Naive thymus-derived CD4-positive, alpha-beta T cell (primary cell): ENCODE measurements at regions not wholly inside any gene's neighbourhood (a gene's known extent, or its start where the extent isn't known, plus 50 kb on each side); places are given as distances from the start of the nearest gene placed in this dataset.

Experiments used
- ATAC-seq: fragments of 150-1000 bp; cut with Tn5 transposase; 2 replicates; pipeline ENCODE4 v1.10.0; 2021; ENCODE audit warnings: mild to moderate bottlenecking, moderate library complexity
- CTCF ChIA-PET: fragments of 350-600 bp; sonication (Branson Sonifier 250); formaldehyde crosslinking; loops from one replicate; lab custom pipeline; 2021; ENCODE audit warnings: antibody characterized with exemption; lab: Charles Lee
- POLR2A ChIA-PET: fragments of 350-600 bp; sonication (Branson Sonifier 250); formaldehyde crosslinking; loops from one replicate; lab custom pipeline; 2021; ENCODE audit warnings: antibody characterized with exemption, inconsistent platforms; lab: Charles Lee
- DNase-seq, 9 donors: peaks; one replicate each; pipeline versions ENCODE4 v3.0.0 to v3.0.0-alpha.2; 2020 to 2022; ENCODE audit warnings: mixed read lengths in 1 of 9
- H3K27ac ChIP-seq: one replicate; pipeline ENCODE4 v1.7.0; 2013; ENCODE audit warnings: mild to moderate bottlenecking, low read depth, low read length, moderate library complexity
- H3K27me3 ChIP-seq, 2 donors: one replicate each; pipeline ENCODE4 v1.7.0; 2013; ENCODE audit warnings: low read length in 2 of 2, mild to moderate bottlenecking in 2 of 2, moderate library complexity in 2 of 2; ENCODE audit not compliant: control insufficient read depth in 2 of 2, insufficient read depth in 2 of 2
- H3K36me3 ChIP-seq, 3 experiments: 1 replicate in 2 of 3; 2 replicates in 1 of 3; pipeline ENCODE4 v1.7.0; 2013; ENCODE audit warnings: low read length in 3 of 3, mild to moderate bottlenecking in 3 of 3, moderate library complexity in 1 of 3; ENCODE audit not compliant: insufficient read depth in 3 of 3, control insufficient read depth in 2 of 3
- H3K4me1 ChIP-seq, 2 donors: one replicate each; pipeline ENCODE4 v1.7.0; 2013; ENCODE audit warnings: low read length in 2 of 2, mild to moderate bottlenecking in 2 of 2, moderate library complexity in 1 of 2; ENCODE audit not compliant: control insufficient read depth in 2 of 2, insufficient read depth in 2 of 2
- H3K4me3 ChIP-seq: 2 replicates; pipeline ENCODE4 v1.7.0; 2013; ENCODE audit warnings: mild to moderate bottlenecking, low read length
- H3K9me3 ChIP-seq, 3 experiments: 1 replicate in 2 of 3; 2 replicates in 1 of 3; pipeline ENCODE4 v1.7.0; 2013; ENCODE audit warnings: low read length in 3 of 3; ENCODE audit not compliant: control insufficient read depth in 2 of 3
- H3K27ac Mint-ChIP-seq, 9 donors: one replicate each; pipeline ENCODE4 v1.8.0; 2020 to 2022; ENCODE audit warnings: mixed read lengths in 9 of 9, mild to moderate bottlenecking in 8 of 9, moderate library complexity in 5 of 9, inconsistent platforms in 2 of 9
- H3K27me3 Mint-ChIP-seq, 5 donors: one replicate each; pipeline ENCODE4 v1.8.0; 2021 to 2022; ENCODE audit warnings: mixed read lengths in 5 of 5, mild to moderate bottlenecking in 1 of 5
- H3K36me3 Mint-ChIP-seq, 5 donors: one replicate each; pipeline ENCODE4 v1.8.0; 2020 to 2022; ENCODE audit warnings: mixed read lengths in 5 of 5, mild to moderate bottlenecking in 3 of 5, inconsistent platforms in 1 of 5
- H3K4me1 Mint-ChIP-seq, 7 donors: one replicate each; pipeline ENCODE4 v1.8.0; 2020 to 2022; ENCODE audit warnings: mixed read lengths in 7 of 7, mild to moderate bottlenecking in 3 of 7, inconsistent platforms in 1 of 7
- H3K4me3 Mint-ChIP-seq, 10 donors: one replicate each; pipeline ENCODE4 v1.8.0; 2020 to 2022; ENCODE audit warnings: mild to moderate bottlenecking in 10 of 10, mixed read lengths in 10 of 10, moderate library complexity in 6 of 10, inconsistent platforms in 2 of 10
- H3K9me3 Mint-ChIP-seq, 11 donors: one replicate each; pipeline ENCODE4 v1.8.0; 2020 to 2022; ENCODE audit warnings: mixed read lengths in 11 of 11, mild to moderate bottlenecking in 4 of 11, inconsistent platforms in 1 of 11, moderate library complexity in 1 of 11
- intact Hi-C, 2 donors: fragments of 100-400 bp; cut with micrococcal nuclease; formaldehyde crosslinking; loops; one replicate each; pipeline ENCODE4 v1.15.1; 2023

DNA sequence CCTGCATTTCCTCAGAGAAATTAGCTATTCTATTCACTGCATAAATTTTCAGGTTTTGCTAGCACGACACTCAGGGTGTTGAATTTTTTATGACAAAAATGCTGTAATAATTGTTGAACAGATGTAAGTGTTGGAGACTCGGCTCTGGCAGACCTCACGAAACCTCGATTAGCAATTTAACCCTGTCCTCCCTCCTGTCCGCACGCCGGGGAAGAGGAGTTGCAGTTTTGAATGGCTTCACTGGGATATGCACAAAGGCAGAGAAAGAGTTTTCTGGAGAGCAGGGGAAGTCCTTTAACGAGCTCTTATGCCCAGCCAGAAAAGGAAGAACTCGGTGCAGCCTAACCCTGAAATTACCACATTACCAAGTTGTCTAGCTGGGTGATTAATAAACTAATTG lies 661.1 kb downstream of the VRK1 start:
- intact Hi-C loops = loop anchor here (1.0 to 10.0 kb wide), 16 partner anchors 15 to 1815 kb away; partner anchors contain the start of genes BCL11B (in 1 of the 2) and VRK1 (in 1 of the 2)
- peak overlapping the region; percentile 96 to 99 (median 98) for H3K27ac Mint-ChIP-seq
- H3K4me1 Mint-ChIP-seq = peaks cover 33 to 72% (median 55%) of the 10 kb centered on the region in 7 donors
- H3K27me3 Mint-ChIP-seq = no peaks in the 10 kb centered on the region
- peaks cover 9 to 44% (median 28%) of the 10 kb centered on the region in 5 donors for H3K36me3 Mint-ChIP-seq
- ATAC-seq (no peak), DNase-seq (no peak)
- peaks cover 30 to 45% of the 10 kb centered on the region in 2 donors for H3K4me1 ChIP-seq
- ChIA-PET CTCF (no interaction called here), POLR2A (interaction anchor here (0.5 to 3.0 kb wide), 5 partner anchors 14 to 659 kb away, joined by 3 to 11 read pairs (median 3); no protein-coding TSS in a partner anchor)
- peak overlapping the region; percentile 79 for H3K27ac ChIP-seq
- no peaks in the 10 kb centered on the region for H3K27me3 ChIP-seq
- peaks cover 0 to 10% (median 0%) of the 10 kb centered on the region in 3 experiments for H3K9me3 ChIP-seq
- H3K36me3 ChIP-seq = peaks cover 0 to 16% (median 5%) of the 10 kb centered on the region in 3 experiments
- H3K9me3 Mint-ChIP-seq = peaks cover 0 to 23% (median 9%) of the 10 kb centered on the region in 11 donors
- peak overlapping the region; percentile 85 for H3K4me3 ChIP-seq
- peak overlapping the region; percentile 89 to 99 (median 92) for H3K4me3 Mint-ChIP-seq

DNA sequence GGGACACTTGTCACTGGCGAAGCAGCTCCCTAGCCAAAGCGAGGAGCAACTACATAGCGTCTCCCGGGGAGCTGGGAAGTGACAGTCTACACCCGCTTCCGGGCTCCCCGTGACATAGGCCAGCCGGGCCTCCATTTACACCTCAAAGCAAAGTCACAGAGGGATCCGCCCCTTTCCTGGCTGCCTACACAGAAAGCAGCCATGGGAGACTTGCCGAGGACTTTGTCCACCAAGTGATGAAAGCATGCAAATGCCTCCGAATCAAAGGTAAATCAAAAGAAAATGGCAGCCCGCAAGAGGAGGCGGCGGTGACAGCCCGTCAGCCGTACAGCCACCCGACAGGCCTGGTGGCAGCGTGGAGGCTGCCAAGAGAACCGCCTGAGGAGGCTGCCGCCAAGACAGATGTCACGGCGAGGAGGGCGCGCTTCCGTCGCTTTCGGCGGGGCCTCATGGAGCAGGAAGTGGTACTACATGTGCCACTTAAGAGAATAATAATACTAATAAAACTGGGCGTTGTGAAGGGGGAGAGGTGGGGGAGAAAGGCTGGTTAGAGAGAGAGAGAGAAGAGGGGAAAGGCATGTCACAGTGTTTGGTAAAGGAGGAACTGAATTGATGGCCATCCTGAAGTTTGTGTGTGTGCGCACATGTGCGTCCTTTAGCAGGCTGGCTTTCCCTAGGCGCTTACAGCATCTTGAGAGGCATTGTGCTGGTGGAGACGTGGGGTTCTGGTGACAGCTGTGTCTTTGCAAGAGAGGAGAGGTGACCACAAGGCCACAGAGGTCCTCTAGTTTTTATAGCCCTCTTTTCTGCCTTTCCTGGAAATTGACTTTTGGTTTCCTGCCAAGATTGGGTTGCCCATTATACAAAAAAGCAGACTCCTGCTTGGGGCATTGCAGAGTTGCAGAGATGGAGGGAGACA lies 661.7 kb downstream of the VRK1 start:
- H3K4me1 Mint-ChIP-seq = peaks cover 33 to 79% (median 53%) of the 10 kb centered on the region in 7 donors
- ChIA-PET POLR2A (interaction anchor here (0.5 to 3.0 kb wide), 6 partner anchors 15 to 658 kb away, joined by 3 to 11 read pairs (median 3); no protein-coding TSS in a partner anchor), CTCF (no interaction called here)
- Histone ChIP-seq H3K4me1 (peaks cover 30 to 45% of the 10 kb centered on the region in 2 donors), H3K9me3 (peaks cover 0 to 10% (median 0%) of the 10 kb centered on the region in 3 experiments), H3K4me3 (peak overlapping the region; percentile 85), H3K36me3 (peaks cover 0 to 16% (median 5%) of the 10 kb centered on the region in 3 experiments), H3K27ac (peak overlapping the region; percentile 79), H3K27me3 (no peaks in the 10 kb centered on the region)
- peaks cover 16 to 49% (median 33%) of the 10 kb centered on the region in 5 donors for H3K36me3 Mint-ChIP-seq
- intact Hi-C loops = loop anchor here (1.0 to 10.0 kb wide), 17 partner anchors 16 to 1814 kb away; partner anchors contain the start of genes BCL11B (in 1 of the 2) and VRK1 (in 1 of the 2)
- no peaks in the 10 kb centered on the region for H3K27me3 Mint-ChIP-seq
- ATAC-seq = peak; percentile 91
- peak overlapping the region; percentile 89 to 99 (median 92) for H3K4me3 Mint-ChIP-seq
- H3K27ac Mint-ChIP-seq = peak overlapping the region; percentile 96 to 99 (median 98)
- peaks cover 0 to 24% (median 9%) of the 10 kb centered on the region in 11 donors for H3K9me3 Mint-ChIP-seq
- DNase-seq = peak; percentile 53 to 87 (median 81)

GRCh38 chr14:97462081-97462480 lies 664.9 kb downstream of the VRK1 start:
- Histone ChIP-seq H3K4me1 (peaks cover 22 to 28% of the 10 kb centered on the region in 2 donors), H3K27me3 (no peaks in the 10 kb centered on the region), H3K27ac (no peak overlapping the region), H3K9me3 (peaks cover 0 to 10% (median 0%) of the 10 kb centered on the region in 3 experiments), H3K36me3 (peaks cover 0 to 18% (median 5%) of the 10 kb centered on the region in 3 experiments), H3K4me3 (no peak overlapping the region)
- Mint-ChIP-seq H3K27me3 (no peaks in the 10 kb centered on the region), H3K9me3 (peaks cover 0 to 34% (median 11%) of the 10 kb centered on the region in 11 donors), H3K27ac (peak overlapping the region in 3 of 9 donors; percentile 31 to 43 (median 38)), H3K36me3 (peaks cover 27 to 69% (median 53%) of the 10 kb centered on the region in 5 donors), H3K4me3 (peak overlapping the region in 1 of 10 donors; percentile 6), H3K4me1 (peaks cover 29 to 83% (median 66%) of the 10 kb centered on the region in 7 donors)
- CTCF ChIA-PET = no interaction called here
- DNase-seq (no peak), ATAC-seq (no peak)
- POLR2A ChIA-PET = interaction anchor here (0.6 kb wide), 1 partner anchor 22 kb away, joined by 3 read pairs; no protein-coding TSS in a partner anchor
- intact Hi-C loops = no loop called here

- H3K36me3 Mint-ChIP-seq = peaks cover 31 to 77% (median 70%) of the 10 kb centered on the region in 5 donors
- ATAC-seq (no peak), DNase-seq (no peak)
- Histone ChIP-seq H3K27me3 (no peaks in the 10 kb centered on the region), H3K36me3 (peaks cover 0 to 2% (median 0%) of the 10 kb centered on the region in 3 experiments), H3K27ac (no peak overlapping the region), H3K4me3 (no peak overlapping the region), H3K9me3 (no peaks in the 10 kb centered on the region), H3K4me1 (no peaks in the 10 kb centered on the region)
- peaks cover 0 to 62% (median 43%) of the 10 kb centered on the region in 7 donors for H3K4me1 Mint-ChIP-seq
- intact Hi-C loops = no loop called here
- no peak overlapping the region for H3K4me3 Mint-ChIP-seq
- peak overlapping the region in 1 of 9 donors; percentile 29 for H3K27ac Mint-ChIP-seq
- CTCF ChIA-PET = no interaction called here
- POLR2A ChIA-PET = interaction anchor here (0.7 kb wide), 1 partner anchor 411 kb away, joined by 3 read pairs; no protein-coding TSS in a partner anchor
- no peaks in the 10 kb centered on the region for H3K27me3 Mint-ChIP-seq
- H3K9me3 Mint-ChIP-seq = peaks cover 0 to 24% (median 2%) of the 10 kb centered on the region in 11 donors
Observed at GRCh38 chr14:97468220-97468619, 671.0 kb downstream of the VRK1 start.

DNA sequence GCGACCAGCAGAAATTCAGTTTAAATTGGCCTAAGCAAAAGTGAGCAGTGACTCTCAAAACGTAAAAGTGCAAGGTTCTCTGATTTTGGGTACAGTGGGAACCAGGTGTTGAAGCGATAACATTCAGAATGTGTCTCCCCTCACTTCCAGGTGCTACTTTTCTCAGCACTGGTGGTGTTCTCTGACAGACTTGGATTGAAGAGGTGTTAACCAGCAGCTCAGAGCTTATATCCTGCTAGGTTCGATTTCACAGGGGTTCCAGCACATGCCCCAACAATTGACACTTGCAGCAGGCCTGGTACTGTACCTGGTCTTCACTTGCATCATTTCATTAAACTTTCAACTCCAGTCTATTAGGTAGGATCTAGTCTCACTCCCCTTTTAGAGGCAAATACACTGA lies 680.2 kb downstream of the VRK1 start:
- H3K27me3 ChIP-seq = no peaks in the 10 kb centered on the region
- CTCF ChIA-PET = no interaction called here
- Mint-ChIP-seq H3K36me3 (peaks cover 4 to 37% (median 20%) of the 10 kb centered on the region in 5 donors), H3K4me1 (peaks cover 2 to 21% (median 14%) of the 10 kb centered on the region in 7 donors), H3K27me3 (no peaks in the 10 kb centered on the region), H3K27ac (peak overlapping the region in 1 of 9 donors; percentile 2), H3K9me3 (peaks cover 0 to 5% (median 0%) of the 10 kb centered on the region in 11 donors), H3K4me3 (no peak overlapping the region)
- ATAC-seq = no peak
- H3K36me3 ChIP-seq = no peaks in the 10 kb centered on the region
- POLR2A ChIA-PET = interaction anchor here (0.6 to 1.7 kb wide), 3 partner anchors 8 to 497 kb away, joined by 4 to 5 read pairs (median 4); no protein-coding TSS in a partner anchor
- H3K9me3 ChIP-seq = no peaks in the 10 kb centered on the region
- no peak overlapping the region for H3K27ac ChIP-seq
- no peak for DNase-seq
- no peaks in the 10 kb centered on the region for H3K4me1 ChIP-seq
- intact Hi-C loops = no loop called here
- no peak overlapping the region for H3K4me3 ChIP-seq

GRCh38 chr14:97485201-97485600 lies 688.0 kb downstream of the VRK1 start:
- Mint-ChIP-seq H3K9me3 (peaks cover 0 to 3% (median 0%) of the 10 kb centered on the region in 11 donors), H3K27me3 (no peaks in the 10 kb centered on the region), H3K4me3 (no peak overlapping the region), H3K36me3 (peaks cover 0 to 8% (median 0%) of the 10 kb centered on the region in 5 donors), H3K27ac (no peak overlapping the region), H3K4me1 (peaks cover 0 to 11% (median 8%) of the 10 kb centered on the region in 7 donors)
- no peak overlapping the region for H3K4me3 ChIP-seq
- no peaks in the 10 kb centered on the region for H3K9me3 ChIP-seq
- CTCF ChIA-PET = no interaction called here
- no peaks in the 10 kb centered on the region for H3K4me1 ChIP-seq
- no peaks in the 10 kb centered on the region for H3K27me3 ChIP-seq
- POLR2A ChIA-PET = interaction anchor here (1.2 kb wide), 1 partner anchor 134 kb away, joined by 3 read pairs; no protein-coding TSS in a partner anchor
- DNase-seq (no peak), ATAC-seq (no peak)
- H3K36me3 ChIP-seq = no peaks in the 10 kb centered on the region
- intact Hi-C loops = no loop called here
- H3K27ac ChIP-seq = no peak overlapping the region
